Dendritic cell treated with granulocyte-macrophage colony-stimulating factor and Interleukin-4, amounts not matched to agents 40 ng/mL and 50 ng/mL, for 4 days (primary cell): ENCODE measurements at regions not wholly inside any gene's neighbourhood (a gene's known extent, or its start where the extent isn't known, plus 50 kb on each side); places are given as distances from the start of the nearest gene placed in this dataset.

Experiments used
- H3K27ac Mint-ChIP-seq: one replicate; pipeline ENCODE4 v1.8.0; 2022; ENCODE audit warnings: mild to moderate bottlenecking, mixed read lengths
- H3K27me3 Mint-ChIP-seq: one replicate; pipeline ENCODE4 v1.8.0; 2022; ENCODE audit warnings: mild to moderate bottlenecking, mixed read lengths
- H3K36me3 Mint-ChIP-seq: one replicate; pipeline ENCODE4 v1.8.0; 2022; ENCODE audit warnings: low read depth, mixed read lengths
- H3K4me1 Mint-ChIP-seq: one replicate; pipeline ENCODE4 v1.8.0; 2022; ENCODE audit warnings: low read depth, mixed read lengths
- H3K4me3 Mint-ChIP-seq: one replicate; pipeline ENCODE4 v1.8.0; 2022; ENCODE audit warnings: mild to moderate bottlenecking, moderate library complexity, mixed read lengths
- H3K9me3 Mint-ChIP-seq: one replicate; pipeline ENCODE4 v1.8.0; 2022; ENCODE audit warnings: mixed read lengths
- intact Hi-C: fragments of 100-400 bp; cut with micrococcal nuclease; formaldehyde crosslinking; loops from one replicate; pipeline ENCODE4 v1.15.0; 2022

- Mint-ChIP-seq H3K4me1 (peaks cover 62% of the 10 kb centered on the region), H3K36me3 (peaks cover 21% of the 10 kb centered on the region), H3K27me3 (no peaks in the 10 kb centered on the region), H3K4me3 (no peak overlapping the region), H3K9me3 (peaks cover 24% of the 10 kb centered on the region), H3K27ac (peak overlapping the region; percentile 77)
- intact Hi-C loops = no loop called here
Measured at GRCh38 chr1:244349103-244349531, 102.6 kb downstream of the ADSS2 start.

DNA sequence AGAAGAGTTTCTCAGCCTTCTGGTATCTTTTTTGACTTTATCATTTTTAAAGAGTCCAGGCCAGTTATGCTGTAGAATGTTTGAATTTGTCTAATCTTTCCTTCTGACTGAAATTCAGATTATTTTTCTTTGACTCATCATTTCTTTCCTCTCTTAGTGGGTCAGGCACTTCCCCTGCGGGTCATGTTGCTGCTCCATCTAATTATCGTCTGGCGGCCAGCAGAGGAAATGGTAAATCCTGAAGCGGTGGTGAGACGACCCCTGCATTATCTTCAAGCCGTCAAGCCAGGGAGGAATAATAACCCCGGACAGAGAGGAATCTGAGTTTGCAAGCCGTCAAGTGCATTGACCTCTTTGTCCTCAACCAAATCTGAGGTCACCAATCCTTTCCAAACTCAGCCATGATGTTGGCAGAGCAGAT, 102.1 kb downstream of the ADSS2 start:
- intact Hi-C loops = loop anchor here (5.0 kb wide), 1 partner anchor 32 kb away; no protein-coding TSS in a partner anchor
- H3K4me3 Mint-ChIP-seq = no peak overlapping the region
- H3K27ac Mint-ChIP-seq = peak overlapping the region; percentile 77
- H3K27me3 Mint-ChIP-seq = no peaks in the 10 kb centered on the region
- H3K9me3 Mint-ChIP-seq = peaks cover 24% of the 10 kb centered on the region
- H3K4me1 Mint-ChIP-seq = peaks cover 63% of the 10 kb centered on the region
- peaks cover 21% of the 10 kb centered on the region for H3K36me3 Mint-ChIP-seq

GRCh38 chr1:244350027-244350426, 101.7 kb downstream of the ADSS2 start:
- no peaks in the 10 kb centered on the region for H3K27me3 Mint-ChIP-seq
- peaks cover 21% of the 10 kb centered on the region for H3K36me3 Mint-ChIP-seq
- intact Hi-C loops = loop anchor here (5.0 kb wide), 1 partner anchor 33 kb away; no protein-coding TSS in a partner anchor
- peak overlapping the region; percentile 35 for H3K4me3 Mint-ChIP-seq
- peaks cover 24% of the 10 kb centered on the region for H3K9me3 Mint-ChIP-seq
- peak overlapping the region; percentile 77 for H3K27ac Mint-ChIP-seq
- H3K4me1 Mint-ChIP-seq = peaks cover 63% of the 10 kb centered on the region

- intact Hi-C loops = loop anchor here (5.0 kb wide), 1 partner anchor 35 kb away; no protein-coding TSS in a partner anchor
Measured at GRCh38 chr1:244352156-244352830, 99.4 kb downstream of the ADSS2 start.

DNA sequence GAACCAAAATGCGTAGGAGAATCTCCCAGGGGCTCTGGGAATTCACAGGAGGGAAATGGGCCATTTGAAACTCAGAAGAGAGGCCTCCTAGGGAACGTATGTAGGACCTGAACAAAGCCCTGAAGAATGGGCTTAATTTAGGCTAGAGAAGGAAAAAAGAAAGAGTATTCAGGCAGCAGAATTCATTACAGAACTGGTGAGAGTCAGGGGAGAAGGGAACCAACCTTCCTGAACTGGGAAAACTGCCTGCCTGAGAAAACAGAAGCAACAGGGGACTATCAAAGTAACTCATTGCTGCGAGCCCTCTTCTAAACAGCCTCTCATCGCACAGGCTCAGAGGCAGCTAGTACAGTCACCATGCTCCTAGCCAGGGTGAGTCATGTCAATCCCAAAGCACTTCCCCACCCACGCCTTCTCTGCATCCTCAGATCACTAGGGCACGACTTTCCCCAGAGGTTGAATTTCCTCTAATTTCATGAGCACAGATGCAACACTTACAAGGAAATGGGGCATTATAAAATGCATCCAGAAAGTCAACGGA, 98.1 kb downstream of the ADSS2 start:
- Mint-ChIP-seq H3K27ac (peak overlapping the region; percentile 76), H3K36me3 (no peaks in the 10 kb centered on the region), H3K27me3 (no peaks in the 10 kb centered on the region), H3K4me1 (peaks cover 50% of the 10 kb centered on the region), H3K4me3 (no peak overlapping the region), H3K9me3 (no peaks in the 10 kb centered on the region)
- intact Hi-C loops = loop anchor here (5.0 kb wide), 1 partner anchor 36 kb away; no protein-coding TSS in a partner anchor

More at GRCh38 chr1:244352156-244352830, 99.4 kb downstream of the ADSS2 start:
- H3K4me1 Mint-ChIP-seq = peaks cover 50% of the 10 kb centered on the region
- H3K36me3 Mint-ChIP-seq = peaks cover 3% of the 10 kb centered on the region
- H3K27me3 Mint-ChIP-seq = no peaks in the 10 kb centered on the region
- peaks cover 5% of the 10 kb centered on the region for H3K9me3 Mint-ChIP-seq
- no peak overlapping the region for H3K4me3 Mint-ChIP-seq
- peak overlapping the region; percentile 76 for H3K27ac Mint-ChIP-seq

DNA sequence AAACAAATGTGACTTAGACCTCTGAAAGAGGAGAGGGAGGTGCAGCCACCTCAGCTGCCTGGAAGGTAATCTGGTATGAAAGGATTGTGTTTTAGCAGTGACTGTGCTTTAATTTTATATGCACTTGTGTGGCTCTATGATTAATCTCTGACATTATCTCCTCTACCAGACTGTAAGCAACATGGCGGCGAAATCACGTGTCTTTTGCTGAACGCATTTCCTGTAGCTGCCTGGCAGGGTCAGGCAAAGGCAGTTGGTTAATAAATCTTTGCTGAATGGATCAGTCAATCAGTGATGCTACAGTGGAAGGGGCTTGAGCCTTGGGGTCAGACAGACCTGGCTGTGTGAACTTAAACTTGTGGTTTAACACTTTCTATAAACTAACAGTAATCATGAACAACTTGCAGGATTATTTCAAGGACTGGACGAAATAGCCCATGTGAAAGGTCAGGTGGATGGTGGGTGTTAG, 96.9 kb downstream of the ADSS2 start:
- Mint-ChIP-seq H3K27ac (no peak overlapping the region), H3K4me1 (peaks cover 38% of the 10 kb centered on the region), H3K9me3 (no peaks in the 10 kb centered on the region), H3K36me3 (no peaks in the 10 kb centered on the region), H3K4me3 (no peak overlapping the region), H3K27me3 (no peaks in the 10 kb centered on the region)
- intact Hi-C loops = loop anchor here (5.0 kb wide), 1 partner anchor 38 kb away; no protein-coding TSS in a partner anchor

- H3K4me1 Mint-ChIP-seq = peaks cover 35% of the 10 kb centered on the region
- intact Hi-C loops = no loop called here
- H3K27me3 Mint-ChIP-seq = no peaks in the 10 kb centered on the region
- H3K36me3 Mint-ChIP-seq = no peaks in the 10 kb centered on the region
- H3K4me3 Mint-ChIP-seq = no peak overlapping the region
- peaks cover 8% of the 10 kb centered on the region for H3K9me3 Mint-ChIP-seq
- H3K27ac Mint-ChIP-seq = no peak overlapping the region
Measured at GRCh38 chr1:244356376-244356775, 95.3 kb downstream of the ADSS2 start.
